CD4-positive, alpha-beta T cell (primary cell): ENCODE measurements at regions not wholly inside any gene's neighbourhood (a gene's known extent, or its start where the extent isn't known, plus 50 kb on each side); places are given as distances from the start of the nearest gene placed in this dataset.

Source experiments
- ATAC-seq: fragments of 200-7000 bp; cut with Tn5 transposase; one replicate; pipeline ENCODE4 v1.10.0; 2022; ENCODE audit warnings: mild to moderate bottlenecking; ENCODE audit not compliant: poor library complexity
- CTCF ChIA-PET: fragments of 350-600 bp; sonication (Branson Sonifier 250); formaldehyde crosslinking; loops from one replicate; lab custom pipeline; 2021; ENCODE audit warnings: antibody characterized with exemption, inconsistent platforms; lab: Charles Lee
- POLR2A ChIA-PET: fragments of 350-600 bp; sonication (Branson Sonifier 250); formaldehyde crosslinking; loops from one replicate; lab custom pipeline; 2021; ENCODE audit warnings: antibody characterized with exemption, inconsistent platforms; lab: Charles Lee
- DNase-seq, 14 experiments: peaks; one replicate each; pipeline ENCODE4 v3.0.0-alpha.2; 2013 to 2020; ENCODE audit warnings: mixed read lengths in 2 of 14
- H3K27ac ChIP-seq, 2 donors: one replicate each; pipeline versions ENCODE4 v1.5.1 to v1.7.0; 2013; ENCODE audit warnings: low read length in 2 of 2, low read depth in 1 of 2, mild to moderate bottlenecking in 1 of 2
- H3K27me3 ChIP-seq, 2 experiments: 1 replicate in 1 of 2; 2 replicates in 1 of 2; pipeline versions ENCODE4 v1.6.1 to v1.7.0; 2013; ENCODE audit warnings: low read length in 2 of 2, control low read depth in 1 of 2, mild to moderate bottlenecking in 1 of 2, moderate library complexity in 1 of 2; ENCODE audit not compliant: insufficient read depth in 2 of 2, control insufficient read depth in 1 of 2
- H3K36me3 ChIP-seq: one replicate; pipeline ENCODE4 v1.6.1; 2013; ENCODE audit warnings: low read length, control low read depth; ENCODE audit not compliant: insufficient read depth
- H3K4me1 ChIP-seq: one replicate; pipeline ENCODE4 v1.6.1; 2013; ENCODE audit warnings: low read length, control low read depth; ENCODE audit not compliant: insufficient read depth
- H3K4me3 ChIP-seq: one replicate; pipeline ENCODE4 v1.5.1; 2013; ENCODE audit warnings: mild to moderate bottlenecking, low read length, moderate library complexity
- H3K9me3 ChIP-seq, 2 experiments: 1 replicate in 1 of 2; 2 replicates in 1 of 2; pipeline versions ENCODE4 v1.6.1 to v1.7.0; 2013; ENCODE audit warnings: low read length in 2 of 2, mild to moderate bottlenecking in 2 of 2, control low read depth in 1 of 2, moderate library complexity in 1 of 2; ENCODE audit not compliant: control insufficient read depth in 1 of 2, insufficient read depth in 1 of 2
- H3K27ac Mint-ChIP-seq: one replicate; pipeline ENCODE4 v1.8.0; 2020; ENCODE audit warnings: mixed read lengths
- H3K27me3 Mint-ChIP-seq: one replicate; pipeline ENCODE4 v1.8.0; 2021; ENCODE audit warnings: mixed read lengths
- H3K36me3 Mint-ChIP-seq: one replicate; pipeline ENCODE4 v1.8.0; 2021; ENCODE audit warnings: low read depth, mixed read lengths
- H3K4me1 Mint-ChIP-seq: one replicate; pipeline ENCODE4 v1.8.0; 2021; ENCODE audit warnings: low read depth, mixed read lengths
- H3K4me3 Mint-ChIP-seq: one replicate; pipeline ENCODE4 v1.8.0; 2020; ENCODE audit warnings: mild to moderate bottlenecking, mixed read lengths
- H3K9me3 Mint-ChIP-seq: one replicate; pipeline ENCODE4 v1.8.0; 2020; ENCODE audit warnings: mixed read lengths
- CTCF ChIP-seq: fragments of 200-600 bp; IDR thresholded peaks from one replicate; pipeline ENCODE4 v1.8.0; 2022; ENCODE audit warnings: antibody characterized with exemption, mild to moderate bottlenecking
- intact Hi-C, 2 experiments: fragments of 100-400 bp; cut with DNase I in 1 of 2; cut with micrococcal nuclease in 1 of 2; formaldehyde crosslinking; loops; one replicate each; pipeline versions ENCODE4 v1.15.1 to v1.9.0; 2023 to 2025; cut with DNase I, micrococcal nuclease

GRCh38 chr10:111516144-111516543 is 439.3 kb downstream of the ADRA2A start:
- Mint-ChIP-seq H3K4me1 (no peaks in the 10 kb centered on the region), H3K9me3 (no peaks in the 10 kb centered on the region), H3K27me3 (peaks cover 4% of the 10 kb centered on the region), H3K27ac (no peak overlapping the region), H3K4me3 (no peak overlapping the region), H3K36me3 (no peaks in the 10 kb centered on the region)
- ChIA-PET CTCF (no interaction called here), POLR2A (no interaction called here)
- Histone ChIP-seq H3K4me1 (no peaks in the 10 kb centered on the region), H3K9me3 (no peaks in the 10 kb centered on the region), H3K4me3 (no peak overlapping the region), H3K27me3 (no peaks in the 10 kb centered on the region), H3K27ac (no peak overlapping the region), H3K36me3 (no peaks in the 10 kb centered on the region)
- intact Hi-C loops, result no loop called here
- TF ChIP-seq CTCF, result no peak
- DNase-seq (no peak), ATAC-seq (no peak)

- Histone ChIP-seq H3K36me3 (no peaks in the 10 kb centered on the region), H3K4me3 (no peak overlapping the region), H3K27me3 (no peaks in the 10 kb centered on the region), H3K27ac (no peak overlapping the region), H3K4me1 (no peaks in the 10 kb centered on the region), H3K9me3 (no peaks in the 10 kb centered on the region)
- CTCF ChIA-PET, result no interaction called here
- no peak for DNase-seq
- ATAC-seq, result no peak
- Mint-ChIP-seq H3K9me3 (no peaks in the 10 kb centered on the region), H3K4me3 (no peak overlapping the region), H3K4me1 (no peaks in the 10 kb centered on the region), H3K27me3 (peaks cover 4% of the 10 kb centered on the region), H3K27ac (no peak overlapping the region), H3K36me3 (no peaks in the 10 kb centered on the region)
- intact Hi-C loops, result no loop called here
- no peak for TF ChIP-seq CTCF
- POLR2A ChIA-PET, result no interaction called here
Observed at GRCh38 chr10:111522141-111522540, 445.3 kb downstream of the ADRA2A start.

GRCh38 chr10:111522551-111522950 is 445.7 kb downstream of the ADRA2A start:
- CTCF ChIA-PET, result no interaction called here
- H3K4me3 Mint-ChIP-seq, result no peak overlapping the region
- peaks cover 4% of the 10 kb centered on the region for H3K27me3 Mint-ChIP-seq
- no peaks in the 10 kb centered on the region for H3K4me1 Mint-ChIP-seq
- Histone ChIP-seq H3K27me3 (no peaks in the 10 kb centered on the region), H3K36me3 (no peaks in the 10 kb centered on the region), H3K9me3 (no peaks in the 10 kb centered on the region), H3K4me1 (no peaks in the 10 kb centered on the region), H3K27ac (no peak overlapping the region), H3K4me3 (no peak overlapping the region)
- no peak for ATAC-seq
- no peak for TF ChIP-seq CTCF
- H3K36me3 Mint-ChIP-seq, result no peaks in the 10 kb centered on the region
- H3K9me3 Mint-ChIP-seq, result no peaks in the 10 kb centered on the region
- no peak for DNase-seq
- intact Hi-C loops, result no loop called here
- POLR2A ChIA-PET, result no interaction called here
- no peak overlapping the region for H3K27ac Mint-ChIP-seq
